HepG2 (cell line): ENCODE measurements at regions not wholly inside any gene's neighbourhood (a gene's known extent, or its start where the extent isn't known, plus 50 kb on each side); places are given as distances from the start of the nearest gene placed in this dataset.

Experiments used
- ATAC-seq: fragments of 200-7000 bp; cut with Tn5 transposase; 3 replicates; pipeline ENCODE4 v1.9.1; 2020; ENCODE audit warnings: mild to moderate bottlenecking, moderate library complexity
- BruUV-seq: library from RNA; stranded (reverse); fragments of 400-500 nt; replicated peaks from 2 replicates; lab custom pipeline; 2021; lab: Mats Ljungman, UMichigan
- CTCF ChIA-PET: fragments of 300-600 bp; formaldehyde crosslinking; extraction: SDS; loops from one replicate; lab custom pipeline; 2021; ENCODE audit warnings: low total read pairs, inconsistent platforms, low intra/inter-chr PET ratio; lab: Yijun Ruan, JAX
- POLR2A ChIA-PET: fragments of 350-600 bp; sonication (Branson Sonifier 250); formaldehyde crosslinking; loops from one replicate; lab custom pipeline; 2020; ENCODE audit warnings: antibody characterized with exemption, inconsistent platforms; lab: Yijun Ruan, JAX
- DNase-seq: peaks from one replicate; pipeline ENCODE4 v3.0.0-alpha.2; 2015; ENCODE audit warnings: low spot score
- FAIRE-seq: peaks from 3 replicates; lab custom pipeline; 2011; peaks lifted over from hg19 to GRCh38; lab: Jason Lieb, UNC
- H2AFZ ChIP-seq: one replicate; pipeline ENCODE4 v1.6.1; 2011; ENCODE audit warnings: low read length, inconsistent platforms
- H3K27ac ChIP-seq: fragments of 300-600 bp; 3 replicates; pipeline ENCODE4 v1.8.0; 2011; ENCODE audit warnings: mixed run types, mild to moderate bottlenecking, mixed read lengths, low read length, inconsistent platforms; ENCODE audit not compliant: insufficient read depth; ENCODE audit errors: extremely low read length
- H3K27me3 ChIP-seq, 2 experiments: fragments of 200-600 bp in 1 of 2; 2 replicates in 1 of 2; 3 replicates in 1 of 2; pipeline versions ENCODE4 v1.6.0 to v1.8.0; 2011; ENCODE audit warnings: low read length in 2 of 2, mild to moderate bottlenecking in 2 of 2, moderate library complexity in 2 of 2, inconsistent platforms in 1 of 2; ENCODE audit not compliant: insufficient read depth in 2 of 2, control insufficient read depth in 1 of 2
- H3K36me3 ChIP-seq, 2 experiments: fragments of 200-600 bp in 1 of 2; replicated peaks in 1 of 2; 2 replicates in 1 of 2; 3 replicates in 1 of 2; pipeline versions ENCODE4 v1.5.1 to v1.8.0; 2011; ENCODE audit warnings: low read length in 2 of 2, inconsistent platforms in 1 of 2; ENCODE audit not compliant: insufficient read depth in 2 of 2, control insufficient read depth in 1 of 2
- H3K4me1 ChIP-seq: 2 replicates; pipeline ENCODE4 v1.5.1; 2012; ENCODE audit warnings: low read length, inconsistent platforms; ENCODE audit not compliant: insufficient read depth
- H3K4me2 ChIP-seq: 2 replicates; pipeline ENCODE4 v1.6.0; 2011; ENCODE audit warnings: low read depth, low read length, inconsistent platforms
- H3K4me3 ChIP-seq, 3 experiments: fragments of 200-600 bp in 1 of 3; sonication (generic), shearing (Covaris generic) in 1 of 3; replicated peaks in 1 of 3; 2 replicates each; pipeline ENCODE4 v1.5.1; 2011 to 2016; ENCODE audit warnings: low read length in 3 of 3, inconsistent platforms in 2 of 3, low read depth in 2 of 3, mild to moderate bottlenecking in 2 of 3, control low read depth in 1 of 3, mixed read lengths in 1 of 3; ENCODE audit not compliant: insufficient read depth in 1 of 3
- H3K79me2 ChIP-seq: one replicate; pipeline ENCODE4 v1.6.1; 2011; ENCODE audit warnings: low read length, inconsistent platforms; ENCODE audit not compliant: insufficient read depth
- H3K9ac ChIP-seq: 2 replicates; pipeline ENCODE4 v1.6.0; 2011; ENCODE audit warnings: mild to moderate bottlenecking, low read depth, low read length, inconsistent platforms; ENCODE audit not compliant: insufficient read depth
- H3K9me3 ChIP-seq: 2 replicates; pipeline ENCODE4 v1.5.1; 2012; ENCODE audit warnings: mild to moderate bottlenecking, low read length
- H4K20me1 ChIP-seq: 2 replicates; pipeline ENCODE4 v1.6.0; 2011; ENCODE audit warnings: inconsistent platforms, mild to moderate bottlenecking, low read length, moderate library complexity; ENCODE audit not compliant: insufficient read depth
- DNMT3B ChIP-seq: conservative IDR thresholded peaks from 2 replicates; pipeline ENCODE4 v1.6.1; 2016; ENCODE audit warnings: missing biosample characterization, control low read depth
- EHMT2 ChIP-seq: fragments of 200-600 bp; sonication (generic); IDR thresholded peaks from 2 replicates; pipeline ENCODE4 v1.7.0; 2017; ENCODE audit warnings: antibody characterized with exemption, low read depth, low read length, borderline replicate concordance
- KAT2B ChIP-seq: fragments of 150-350 bp; IDR thresholded peaks from 2 replicates; pipeline ENCODE4 v1.6.1; 2014; ENCODE audit warnings: low read depth, low read length, borderline replicate concordance
- KMT2B ChIP-seq: IDR thresholded peaks from 2 replicates; pipeline ENCODE4 v1.6.1; 2016; ENCODE audit warnings: missing genetic modification reagents, missing compliant biosample characterization
- NR2F6 ChIP-seq, 2 experiments: IDR thresholded peaks; 2 replicates each; pipeline ENCODE4 v1.6.1; 2016; ENCODE audit warnings: antibody characterized with exemption in 1 of 2, mild to moderate bottlenecking in 1 of 2
- RBFOX2 ChIP-seq: fragments of 200-400 bp; formaldehyde crosslinking; IDR thresholded peaks from 2 replicates; pipeline ENCODE4 v1.6.1; 2017; ENCODE audit warnings: low read depth, mild to moderate bottlenecking, low read length
- RCOR2 ChIP-seq: IDR thresholded peaks from 2 replicates; pipeline ENCODE4 v1.6.1; 2016; ENCODE audit warnings: missing biosample characterization, missing genetic modification reagents
- ZBTB7A ChIP-seq: sonication (generic); formaldehyde crosslinking; IDR thresholded peaks from 2 replicates; pipeline ENCODE4 v1.8.0; 2022; ENCODE audit warnings: mild to moderate bottlenecking, missing genetic modification reagents
- ZFP62 ChIP-seq: sonication (generic); formaldehyde crosslinking; IDR thresholded peaks from 2 replicates; pipeline ENCODE4 v1.4.0; 2020; ENCODE audit warnings: missing genetic modification reagents
- ZNF160 ChIP-seq: sonication (generic); formaldehyde crosslinking; IDR thresholded peaks from 2 replicates; pipeline ENCODE4 v1.8.0; 2022; ENCODE audit warnings: mild to moderate bottlenecking, inconsistent platforms, missing genetic modification reagents
- ZNF431 ChIP-seq: sonication (generic); formaldehyde crosslinking; IDR thresholded peaks from 2 replicates; pipeline ENCODE4 v1.9.0; 2022; ENCODE audit warnings: missing genetic modification reagents, low read depth, mild to moderate bottlenecking, borderline replicate concordance
- ZNF446 ChIP-seq: sonication (generic); formaldehyde crosslinking; IDR thresholded peaks from 2 replicates; pipeline ENCODE4 v1.5.0; 2020; ENCODE audit warnings: mild to moderate bottlenecking, missing genetic modification reagents
- ZNF709 ChIP-seq: sonication (generic); formaldehyde crosslinking; IDR thresholded peaks from 2 replicates; pipeline ENCODE4 v1.5.0; 2020; ENCODE audit warnings: mild to moderate bottlenecking, missing genetic modification reagents
- WGBS: methylation state at CpG from one replicate; pipeline ENCODE4 v1.1.6; 2017; ENCODE audit warnings: low lambda C conversion rate; 5-methylcytosine and 5-hydroxymethylcytosine counted together
- in situ Hi-C: cut with HindIII; loops from 2 replicates; pipeline ENCODE4 v1.10.0; 2017; ENCODE audit warnings: low pct_unique_long_range_greater_than_20kb; ENCODE audit not compliant: extremely low pct_ligation_motif_present
- intact Hi-C: fragments of 100-400 bp; cut with micrococcal nuclease; formaldehyde crosslinking; loops from one replicate; pipeline ENCODE4 v1.10.0; 2022; ENCODE audit not compliant: unreplicated experiment
- TF ChIP-seq, protein P1 (sequence below): sonication (generic); formaldehyde crosslinking; IDR thresholded peaks from 2 replicates; pipeline ENCODE4; 2020; ENCODE audit warnings: missing genetic modification reagents, mild to moderate bottlenecking, borderline replicate concordance
- TF ChIP-seq, protein P2 (sequence below): sonication (generic); formaldehyde crosslinking; IDR thresholded peaks from 2 replicates; pipeline ENCODE4 v1.5.0; 2020; ENCODE audit warnings: missing genetic modification reagents

DNA sequence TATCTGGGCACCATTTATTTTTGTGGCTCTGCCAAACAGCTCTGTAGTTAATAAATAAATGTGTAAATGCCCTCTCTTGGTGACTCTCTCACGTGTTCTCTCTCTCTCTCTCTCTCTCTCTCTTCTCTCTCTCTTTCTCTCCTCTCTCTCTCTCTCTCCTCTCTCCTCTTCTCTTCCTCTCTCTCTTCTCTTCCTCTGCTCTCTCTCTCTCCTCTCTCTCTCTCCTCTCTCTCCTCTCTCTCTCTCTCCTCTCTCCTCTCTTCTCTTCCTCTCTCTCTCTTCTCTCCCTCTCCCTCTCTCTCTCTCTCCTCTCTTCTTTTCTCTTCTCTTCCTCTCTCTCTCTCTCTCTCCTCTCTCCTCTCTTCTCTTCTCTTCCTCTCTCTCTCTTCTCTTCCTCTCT, 145.8 kb upstream of the TMEM72 start:
- Histone ChIP-seq H3K9me3 (no peaks in the 10 kb centered on the region), H3K4me2 (no peak overlapping the region), H3K4me1 (no peaks in the 10 kb centered on the region), H4K20me1 (no peaks in the 10 kb centered on the region), H2AFZ (no peak overlapping the region), H3K79me2 (no peaks in the 10 kb centered on the region), H3K9ac (no peak overlapping the region), H3K27me3 (no peaks in the 10 kb centered on the region), H3K27ac (no peak overlapping the region), H3K36me3 (no peaks in the 10 kb centered on the region), H3K4me3 (no peak overlapping the region)
- no TSS peak for BruUV-seq
- CTCF ChIA-PET: no interaction called here
- POLR2A ChIA-PET: no interaction called here
- no peak for TF ChIP-seq ZBTB7A (CRISPR knock-in tag)
- TF ChIP-seq ZFP62 (CRISPR knock-in tag): no peak
- no peak for TF ChIP-seq ZNF431 (CRISPR knock-in tag)
- no peak for TF ChIP-seq NR2F6 (IDR thresholded peaks at IDR 0.05)
- no peak for TF ChIP-seq NR2F6 (CRISPR knock-in tag; IDR thresholded peaks at IDR 0.05)
- TF ChIP-seq KMT2B: no peak
- no peak for TF ChIP-seq RBFOX2
- DNase-seq: no peak
- no peak for ATAC-seq
- FAIRE-seq: no peak
- intact Hi-C loops (no loop called here), in situ Hi-C loops (no loop called here)
- WGBS: 3% methylated on average over 1 of the region's 1 CpG

DNA sequence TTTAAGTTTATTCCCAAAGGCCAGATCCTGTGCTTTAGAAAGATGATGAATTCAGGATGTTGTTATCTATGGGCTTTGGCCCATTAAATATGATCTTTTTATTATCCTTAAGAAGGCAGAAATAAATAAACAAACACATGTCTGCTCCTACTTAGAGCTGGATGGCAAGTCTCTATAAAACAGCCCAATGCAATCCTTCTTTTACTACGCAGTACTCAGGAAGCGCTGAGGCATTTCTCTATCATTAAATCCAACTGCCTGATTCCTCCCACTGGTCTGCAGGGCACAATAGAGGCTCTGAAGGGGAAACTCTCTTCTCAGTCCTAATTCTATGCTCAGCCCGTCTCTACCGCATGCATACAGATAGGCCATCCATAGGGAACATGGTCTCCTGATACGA, 144.5 kb upstream of the TMEM72 start:
- H2AFZ ChIP-seq: no peak overlapping the region
- H3K9ac ChIP-seq: no peak overlapping the region
- H3K9me3 ChIP-seq: no peaks in the 10 kb centered on the region
- intact Hi-C loops: no loop called here
- ATAC-seq (no peak), DNase-seq (no peak), FAIRE-seq (no peak)
- H3K4me1 ChIP-seq: no peaks in the 10 kb centered on the region
- ChIA-PET CTCF (no interaction called here), POLR2A (no interaction called here)
- no TSS peak for BruUV-seq
- WGBS: 51% methylated on average over 5 of the region's 5 CpGs
- H3K4me3 ChIP-seq: no peak overlapping the region
- H3K36me3 ChIP-seq: no peaks in the 10 kb centered on the region
- no peak overlapping the region for H3K4me2 ChIP-seq
- in situ Hi-C loops: no loop called here
- H3K79me2 ChIP-seq: no peaks in the 10 kb centered on the region
- H4K20me1 ChIP-seq: no peaks in the 10 kb centered on the region
- H3K27ac ChIP-seq: no peak overlapping the region
- H3K27me3 ChIP-seq: no peaks in the 10 kb centered on the region
- TF ChIP-seq EHMT2: no peak
- TF ChIP-seq RCOR2: no peak
- TF ChIP-seq, protein P1, sequence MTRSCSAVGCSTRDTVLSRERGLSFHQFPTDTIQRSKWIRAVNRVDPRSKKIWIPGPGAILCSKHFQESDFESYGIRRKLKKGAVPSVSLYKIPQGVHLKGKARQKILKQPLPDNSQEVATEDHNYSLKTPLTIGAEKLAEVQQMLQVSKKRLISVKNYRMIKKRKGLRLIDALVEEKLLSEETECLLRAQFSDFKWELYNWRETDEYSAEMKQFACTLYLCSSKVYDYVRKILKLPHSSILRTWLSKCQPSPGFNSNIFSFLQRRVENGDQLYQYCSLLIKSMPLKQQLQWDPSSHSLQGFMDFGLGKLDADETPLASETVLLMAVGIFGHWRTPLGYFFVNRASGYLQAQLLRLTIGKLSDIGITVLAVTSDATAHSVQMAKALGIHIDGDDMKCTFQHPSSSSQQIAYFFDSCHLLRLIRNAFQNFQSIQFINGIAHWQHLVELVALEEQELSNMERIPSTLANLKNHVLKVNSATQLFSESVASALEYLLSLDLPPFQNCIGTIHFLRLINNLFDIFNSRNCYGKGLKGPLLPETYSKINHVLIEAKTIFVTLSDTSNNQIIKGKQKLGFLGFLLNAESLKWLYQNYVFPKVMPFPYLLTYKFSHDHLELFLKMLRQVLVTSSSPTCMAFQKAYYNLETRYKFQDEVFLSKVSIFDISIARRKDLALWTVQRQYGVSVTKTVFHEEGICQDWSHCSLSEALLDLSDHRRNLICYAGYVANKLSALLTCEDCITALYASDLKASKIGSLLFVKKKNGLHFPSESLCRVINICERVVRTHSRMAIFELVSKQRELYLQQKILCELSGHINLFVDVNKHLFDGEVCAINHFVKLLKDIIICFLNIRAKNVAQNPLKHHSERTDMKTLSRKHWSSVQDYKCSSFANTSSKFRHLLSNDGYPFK (CRISPR knock-in tag): no peak
- TF ChIP-seq, protein P2, sequence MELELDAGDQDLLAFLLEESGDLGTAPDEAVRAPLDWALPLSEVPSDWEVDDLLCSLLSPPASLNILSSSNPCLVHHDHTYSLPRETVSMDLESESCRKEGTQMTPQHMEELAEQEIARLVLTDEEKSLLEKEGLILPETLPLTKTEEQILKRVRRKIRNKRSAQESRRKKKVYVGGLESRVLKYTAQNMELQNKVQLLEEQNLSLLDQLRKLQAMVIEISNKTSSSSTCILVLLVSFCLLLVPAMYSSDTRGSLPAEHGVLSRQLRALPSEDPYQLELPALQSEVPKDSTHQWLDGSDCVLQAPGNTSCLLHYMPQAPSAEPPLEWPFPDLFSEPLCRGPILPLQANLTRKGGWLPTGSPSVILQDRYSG (CRISPR knock-in tag): no peak
- TF ChIP-seq KAT2B: no peak
- no peak for TF ChIP-seq ZNF160 (CRISPR knock-in tag)
- no peak for TF ChIP-seq DNMT3B (CRISPR knock-in tag)
- no peak for TF ChIP-seq ZNF446
- no peak for TF ChIP-seq ZNF709 (CRISPR knock-in tag)
